ENCODE measurements at regions not wholly inside any gene's neighbourhood (a gene's known extent, or its start where the extent isn't known, plus 50 kb on each side); places are given as distances from the start of the nearest gene placed in this dataset.
A peak's percentile ranks its signal among the peaks of the same experiment; 100 is the strongest.

DNA sequence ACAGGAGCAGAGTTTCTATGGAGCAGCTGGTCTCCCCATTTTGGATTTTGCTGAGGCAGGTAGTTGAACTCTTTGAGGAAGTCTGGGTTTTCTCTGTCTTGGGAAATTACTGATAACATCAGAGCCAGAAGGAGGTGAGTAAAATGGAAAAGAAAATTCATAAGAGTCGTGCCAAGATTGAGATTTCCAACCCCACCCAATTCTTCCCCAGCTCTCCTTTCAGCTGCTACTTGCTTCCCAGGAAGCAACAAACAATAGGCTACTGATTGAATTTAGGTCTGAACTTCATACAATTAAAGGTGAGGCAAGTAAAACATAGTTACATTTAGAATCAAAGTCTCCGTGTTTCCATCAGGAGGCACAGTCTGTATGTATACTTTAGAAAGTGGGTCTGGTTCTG, 54.6 kb upstream of the EOLA2 start:
- DNase-seq = no peak

DNA sequence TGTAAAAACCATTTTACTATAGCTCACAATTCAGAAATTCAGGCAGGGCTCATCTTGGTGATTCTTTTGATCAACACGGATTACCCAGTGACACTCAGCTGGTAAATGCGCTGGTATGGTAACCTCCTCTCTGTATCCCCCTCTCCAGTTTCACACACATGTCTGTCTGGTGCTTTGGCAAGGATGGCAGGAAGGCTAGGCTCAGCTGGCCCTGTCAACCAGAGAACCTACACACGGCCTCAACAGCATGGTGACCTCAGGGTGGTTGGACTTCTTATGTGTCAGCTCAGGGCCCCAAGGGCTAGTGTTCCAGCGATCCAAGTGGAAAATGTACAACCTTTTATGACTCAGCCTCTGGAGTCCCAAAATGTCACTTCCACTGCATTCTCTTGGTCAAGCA, 55.7 kb upstream of the EOLA2 start:
- DNase-seq = no peak

DNA sequence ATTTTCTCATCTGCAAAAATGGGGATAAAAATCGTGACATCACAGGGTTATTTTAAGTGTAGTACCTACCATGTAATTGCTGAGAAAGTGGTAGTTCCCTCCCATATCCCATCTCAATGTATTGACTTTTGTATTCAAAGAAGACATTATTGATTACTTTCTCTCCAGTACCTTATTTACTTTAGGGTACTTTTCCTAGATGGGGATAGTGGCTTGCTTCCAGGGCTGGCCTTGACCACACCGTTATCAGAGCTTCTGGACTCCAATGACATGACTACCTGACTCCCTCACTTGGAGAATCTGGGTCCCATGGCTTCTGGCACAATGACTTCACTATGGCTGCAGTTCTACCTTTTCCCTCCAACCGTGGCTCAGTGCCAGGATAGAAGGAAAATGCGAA, 58.2 kb upstream of the EOLA2 start:
- DNase-seq = no peak

DNA sequence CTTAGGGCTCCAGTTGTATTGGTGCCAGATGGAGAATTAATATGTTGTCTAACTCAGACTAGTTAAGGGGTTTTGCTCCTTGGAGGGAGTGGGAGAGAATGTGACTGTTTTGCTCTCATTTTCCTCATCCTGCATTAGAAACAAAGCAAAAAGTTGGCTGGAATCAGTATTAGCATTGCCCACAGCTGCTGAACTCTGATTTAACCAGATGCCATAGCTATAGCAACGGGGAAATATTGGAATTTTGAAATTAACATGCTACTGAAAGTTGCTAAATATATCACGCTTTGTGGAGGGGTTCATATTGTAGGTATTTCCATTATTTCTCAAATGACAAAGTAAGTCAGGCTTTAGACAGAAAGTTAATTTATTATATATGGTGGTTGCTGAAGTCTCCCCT, 66.7 kb upstream of the EOLA2 start:
- no peak for DNase-seq

DNA sequence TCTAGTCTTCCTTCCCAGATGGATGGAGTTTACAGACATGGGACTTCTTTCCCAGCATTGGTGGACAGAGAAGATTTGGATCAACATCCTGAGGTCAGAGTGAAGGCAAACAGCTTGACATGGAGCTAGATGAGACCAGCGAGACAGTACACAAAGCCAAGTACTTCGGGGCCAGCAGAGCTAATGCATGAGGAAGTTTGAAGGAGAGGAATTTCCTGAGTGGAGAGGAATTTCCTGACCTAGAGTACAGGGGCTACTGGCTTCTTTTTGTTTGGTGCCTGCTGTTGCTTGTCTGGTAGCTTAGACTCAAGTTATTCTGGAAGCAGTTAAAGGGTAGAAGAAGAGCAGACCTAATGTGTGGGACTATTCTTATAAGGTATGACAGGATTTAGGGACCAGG, 69.1 kb upstream of the EOLA2 start:
- DNase-seq = no peak

DNA sequence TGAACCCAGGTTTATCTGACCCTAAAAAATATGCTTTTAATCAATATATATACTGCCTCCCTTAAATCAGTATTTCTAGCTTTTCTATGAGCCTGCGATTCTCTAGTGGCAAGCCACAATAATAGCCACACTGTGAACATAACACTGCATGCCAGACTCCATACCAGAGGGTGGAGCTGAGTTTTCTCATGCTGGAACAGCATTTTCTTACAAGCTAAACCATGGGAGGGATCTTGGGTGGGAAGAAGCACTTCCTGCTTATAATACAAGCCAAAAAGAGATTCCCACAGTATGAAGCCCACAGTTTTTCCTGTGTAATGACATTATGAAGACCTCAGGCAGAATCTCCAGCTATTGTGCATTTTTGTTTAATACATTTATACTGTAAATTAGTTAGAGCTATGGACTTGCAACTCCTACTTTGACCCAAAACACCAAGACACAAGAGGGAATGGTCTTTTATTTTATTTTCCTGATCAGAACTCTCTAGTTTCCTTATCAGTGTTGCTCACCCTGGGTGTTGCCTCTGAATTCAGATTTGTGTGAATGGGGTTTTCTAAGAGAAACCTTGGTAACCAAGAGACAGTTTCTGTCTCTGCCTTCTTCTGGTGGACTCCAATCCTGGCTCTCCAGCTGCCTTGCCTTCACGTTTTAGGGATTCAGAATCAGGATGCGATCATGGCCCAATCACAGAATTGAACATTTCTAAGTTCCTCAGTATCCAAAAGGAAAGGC, 74.5 kb upstream of the EOLA2 start:
- no peak for DNase-seq

DNA sequence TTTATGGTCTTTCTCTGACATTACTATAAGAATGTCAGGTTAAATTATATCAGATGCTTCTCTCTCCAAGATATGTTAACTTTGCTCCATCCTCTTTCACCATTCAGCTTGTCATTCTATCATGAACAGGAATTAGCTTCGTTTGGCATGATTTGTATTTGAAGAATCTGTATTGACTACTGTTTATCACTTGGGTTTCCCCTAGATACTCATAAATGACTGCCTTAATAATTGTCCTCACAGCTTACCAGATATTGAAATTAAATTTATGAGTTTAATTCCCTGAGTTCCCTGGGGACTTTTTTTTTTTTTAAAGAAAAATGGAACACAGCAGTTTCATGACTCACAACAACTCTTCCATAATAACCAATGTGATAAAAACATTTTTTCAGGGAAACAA, 76.2 kb upstream of the EOLA2 start:
- no peak for DNase-seq

DNA sequence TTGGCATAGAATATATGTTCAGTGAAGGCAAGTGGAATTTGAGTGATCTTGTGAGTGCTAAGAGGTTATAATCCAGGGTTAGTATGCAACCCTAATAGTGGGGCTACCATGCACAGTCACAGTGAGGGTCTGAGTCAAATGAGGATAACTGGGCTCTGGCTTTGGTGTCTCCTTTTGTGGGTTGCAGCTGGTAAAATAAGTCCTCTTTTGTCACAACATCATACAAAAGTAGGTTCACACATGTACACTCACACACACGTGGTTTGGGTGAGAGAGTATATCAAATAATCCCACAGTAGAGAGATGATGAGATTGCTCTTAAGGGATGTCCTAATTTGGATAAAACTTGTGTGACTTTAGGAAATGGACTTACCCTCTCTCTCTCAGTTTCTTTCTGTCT, 79.6 kb upstream of the EOLA2 start:
- DNase-seq = no peak

DNA sequence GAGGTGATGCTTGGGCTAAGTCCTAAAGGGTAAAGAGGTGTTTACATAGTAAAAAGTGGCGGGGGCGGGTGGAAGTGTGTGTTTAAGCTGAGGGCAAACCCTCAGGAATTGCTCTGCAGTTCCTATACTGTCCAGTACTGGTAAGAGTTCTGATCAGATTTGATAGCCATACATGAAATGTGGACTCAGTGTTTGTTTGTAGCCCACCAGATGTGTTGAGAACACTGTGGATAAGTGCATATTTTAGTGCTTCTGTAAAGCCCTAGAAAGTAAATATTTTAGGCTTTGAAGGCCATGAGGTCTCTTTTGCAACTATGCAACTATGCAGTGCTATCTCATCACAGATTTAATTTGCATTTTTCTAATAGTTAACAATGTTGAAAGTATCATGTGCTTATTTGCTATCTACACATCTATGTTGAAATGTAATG, 80.7 kb upstream of the EOLA2 start:
- no peak for DNase-seq

DNA sequence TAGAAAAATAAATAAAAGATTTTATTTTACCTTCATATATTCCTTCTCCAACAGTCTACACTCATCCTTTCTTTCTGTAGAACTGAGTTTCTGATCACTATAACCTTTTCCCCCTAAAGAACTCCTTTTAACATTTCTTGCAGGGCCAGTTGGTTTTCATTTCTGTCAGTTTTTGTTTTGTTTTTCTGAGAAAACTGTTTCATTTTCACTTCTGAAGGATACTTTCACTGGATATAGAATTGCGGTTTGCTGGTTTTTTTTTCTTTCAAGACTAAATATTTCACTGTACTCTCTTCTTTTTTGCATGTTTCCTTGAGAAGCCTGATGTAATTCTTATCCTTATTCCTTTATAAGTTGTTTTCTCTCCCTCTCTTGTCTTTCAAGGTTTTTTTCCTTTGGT, 90.4 kb upstream of the EOLA2 start:
- no peak for DNase-seq

DNA sequence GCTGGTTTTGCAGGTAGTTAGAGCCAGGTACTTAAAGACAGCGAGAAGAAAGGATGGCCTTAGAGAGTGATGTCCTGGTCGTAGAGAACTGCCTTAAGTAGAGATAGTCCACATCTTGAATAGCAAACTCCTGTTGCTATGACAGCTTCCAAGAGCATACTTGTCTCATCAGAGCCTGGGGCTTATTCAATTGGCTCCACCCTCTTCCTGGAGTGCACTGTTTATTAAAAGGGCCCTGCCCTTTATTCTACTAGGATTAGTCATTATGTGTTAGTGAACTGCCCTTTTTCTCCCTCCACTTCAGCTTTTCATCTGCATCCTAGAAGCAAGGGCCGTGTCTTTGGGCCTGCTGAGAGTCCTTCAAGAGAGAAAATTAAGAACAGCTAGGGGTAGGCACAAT, 94.5 kb upstream of the EOLA2 start:
- DNase-seq = no peak

DNA sequence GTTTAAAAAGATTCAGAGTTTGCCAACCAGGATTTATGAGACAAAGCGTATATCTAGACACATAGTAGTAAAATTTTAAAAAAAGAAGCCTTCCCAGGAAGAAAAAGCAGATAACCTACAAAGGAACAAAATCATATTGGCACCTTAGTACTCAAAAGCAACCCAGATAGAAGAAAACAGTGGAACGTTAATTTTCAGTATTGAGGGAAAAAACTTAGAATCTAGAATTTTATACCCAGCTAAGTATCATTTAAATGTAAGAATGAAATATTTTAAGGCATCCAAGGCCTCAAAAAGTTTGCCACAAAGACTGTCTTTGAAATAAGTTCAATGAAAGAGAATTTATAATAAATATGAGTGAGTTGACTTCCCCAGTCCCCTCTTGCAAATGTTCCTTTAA, 96.5 kb upstream of the EOLA2 start:
- no peak for DNase-seq

DNA sequence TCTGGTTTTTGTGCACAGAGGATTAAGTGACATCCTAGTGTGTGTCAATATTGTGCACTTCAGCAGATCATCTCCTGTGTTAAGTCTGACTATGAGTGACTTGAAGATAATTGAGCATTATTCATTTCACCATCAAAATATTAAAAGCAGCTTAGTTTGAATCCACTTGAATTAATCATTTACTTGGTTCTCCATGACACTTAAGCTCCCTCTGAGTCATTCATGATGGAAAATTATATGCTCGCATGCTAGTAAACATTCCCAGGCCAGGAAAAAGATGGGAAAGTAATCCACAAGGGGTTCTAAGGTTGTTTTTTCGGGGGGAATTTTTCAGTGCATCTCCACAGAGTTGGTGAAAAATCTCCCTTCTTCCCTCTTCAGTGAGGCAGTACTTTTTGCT, 97.2 kb upstream of the EOLA2 start:
- DNase-seq = no peak

DNA sequence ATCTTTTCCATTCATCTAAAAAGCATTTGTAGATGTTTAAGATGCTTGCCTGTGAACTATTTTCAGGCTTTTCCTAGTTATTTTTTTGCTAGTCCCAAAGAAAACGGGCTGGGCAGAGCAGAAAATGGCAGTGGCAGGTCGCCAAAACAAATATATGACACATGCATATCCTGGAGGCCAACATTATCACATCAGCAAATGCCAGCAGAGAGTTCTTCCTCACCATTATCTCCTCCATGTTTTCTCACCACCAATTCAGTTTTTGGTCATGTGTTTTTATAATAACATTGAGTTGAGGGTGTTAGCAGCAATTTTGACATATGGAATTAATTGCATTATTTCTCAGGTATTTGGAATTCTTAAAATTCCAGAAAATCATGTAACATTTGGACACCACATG, 97.9 kb upstream of the EOLA2 start:
- DNase-seq = no peak

DNA sequence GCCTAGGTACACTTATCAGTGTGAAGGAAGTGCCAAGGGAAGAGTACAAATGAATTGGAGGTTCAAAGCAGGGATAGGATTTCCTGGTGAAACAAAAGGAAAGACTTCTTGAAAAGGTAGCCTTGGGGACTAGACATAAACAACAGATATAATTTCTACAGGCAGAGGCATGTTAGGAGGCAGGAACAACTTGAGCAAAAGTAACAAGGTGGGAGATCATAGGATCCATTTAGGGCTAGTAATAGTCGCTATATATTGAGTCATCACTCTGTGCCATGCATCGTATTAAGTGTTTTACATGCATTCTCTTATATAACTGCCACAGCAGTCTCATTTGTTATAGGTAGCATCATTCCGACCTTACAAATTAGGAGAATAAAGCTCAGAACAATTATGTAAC, 98.3 kb upstream of the EOLA2 start:
- no peak for DNase-seq

DNA sequence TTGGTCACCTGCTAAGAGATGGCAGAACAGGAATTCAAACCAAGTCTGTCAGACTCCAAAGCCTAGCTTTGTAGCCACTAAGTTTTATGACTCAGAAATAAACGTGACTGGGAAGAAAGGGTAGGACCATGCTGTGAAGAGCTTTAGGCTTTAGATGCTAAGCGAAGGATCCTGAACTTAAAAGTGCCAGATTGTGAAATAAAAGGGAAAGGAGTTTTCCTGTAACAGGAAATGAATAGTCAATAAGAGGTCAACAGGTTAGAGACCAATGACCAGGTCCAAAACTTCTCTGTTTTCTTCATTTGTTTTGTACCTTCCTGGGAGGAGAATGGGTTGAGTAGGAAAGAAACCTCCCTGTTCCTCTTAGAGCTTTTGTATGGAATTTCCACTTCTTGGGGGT, 98.8 kb upstream of the EOLA2 start:
- DNase-seq = no peak

DNA sequence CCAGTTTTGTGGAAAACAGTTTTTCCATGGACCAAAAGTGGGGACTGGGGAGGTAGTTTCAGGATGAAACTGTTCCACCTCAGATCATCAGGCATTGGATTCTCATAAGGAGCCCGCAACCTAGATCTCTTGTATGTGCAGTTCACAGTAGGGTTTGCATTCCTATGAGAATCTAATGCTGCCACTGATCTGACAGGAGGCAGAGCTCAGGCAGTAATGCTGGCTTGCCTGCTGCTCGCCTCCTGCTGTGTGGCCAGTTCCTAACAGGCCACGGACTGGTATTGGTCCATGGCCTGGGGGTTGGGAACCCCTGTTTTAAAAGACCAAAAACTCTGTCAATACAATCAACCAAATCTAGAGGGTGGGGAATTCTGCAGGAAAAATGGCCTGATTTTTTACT, 100.0 kb upstream of the EOLA2 start:
- no peak for DNase-seq

DNA sequence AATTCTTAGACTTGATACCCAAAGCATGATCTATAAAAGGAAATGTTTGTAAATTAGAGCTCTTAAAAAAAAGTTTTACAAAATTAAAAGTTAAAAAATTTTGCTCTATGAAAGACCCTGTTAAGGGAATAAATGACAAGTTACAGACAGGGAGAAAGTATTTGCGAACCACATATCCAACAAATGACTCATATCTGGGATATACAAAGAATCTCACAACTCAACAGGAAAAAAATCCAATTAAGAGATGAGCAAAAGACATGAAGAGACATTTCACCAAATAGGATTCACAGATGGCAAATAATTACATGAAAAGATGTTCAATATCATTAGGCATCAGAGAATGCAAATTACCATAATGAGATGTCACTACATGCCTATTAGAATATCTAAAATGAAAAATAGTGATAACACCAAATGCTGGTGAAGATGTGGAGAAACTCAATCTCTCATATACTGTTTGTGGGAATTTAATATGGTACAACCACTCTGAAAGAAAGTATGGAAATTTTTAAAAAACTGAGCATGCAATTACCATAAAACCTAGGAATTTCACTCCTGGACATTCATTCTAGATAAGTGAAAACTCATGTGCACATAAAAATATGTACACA, 100.8 kb upstream of the EOLA2 start:
- no peak for DNase-seq

DNA sequence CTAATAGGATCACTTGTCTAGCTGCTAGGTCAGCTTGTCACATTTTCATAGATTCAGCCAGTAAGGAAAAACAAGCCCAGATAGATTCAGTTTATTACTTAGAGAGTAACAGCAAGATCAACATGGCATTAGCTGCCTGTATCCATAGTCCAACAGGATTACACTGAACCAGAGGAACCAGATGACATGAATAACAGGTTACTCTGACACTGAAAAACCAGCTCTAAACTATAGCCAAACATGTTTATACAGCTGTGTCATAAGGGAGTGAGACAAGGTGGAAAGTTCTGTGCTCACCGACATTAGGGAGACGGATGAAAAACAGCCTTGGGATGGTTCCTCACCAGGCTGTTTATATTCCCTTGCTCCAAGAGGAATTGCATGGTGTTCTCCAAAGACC, 102.9 kb upstream of the EOLA2 start:
- DNase-seq = no peak

DNA sequence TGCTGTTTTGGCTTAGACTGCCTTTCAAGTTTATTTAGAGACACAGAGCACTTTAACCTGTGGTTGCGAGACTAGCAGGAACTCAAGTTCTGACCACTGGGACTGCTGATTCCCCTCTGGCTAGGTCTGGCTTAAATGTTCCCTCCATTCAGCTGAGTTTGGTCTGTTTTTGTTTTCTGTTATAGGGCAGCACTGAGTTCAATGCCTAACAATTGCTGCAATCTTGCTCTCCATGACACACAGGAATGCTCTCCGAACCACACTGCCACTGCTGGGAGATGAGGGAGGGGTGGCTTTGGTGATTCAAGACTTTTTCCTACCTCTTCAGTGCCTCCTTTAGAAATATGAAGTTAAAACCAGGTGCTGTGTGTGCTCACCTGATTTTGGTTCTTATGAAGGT, 106.3 kb upstream of the EOLA2 start:
- DNase-seq = no peak

DNA sequence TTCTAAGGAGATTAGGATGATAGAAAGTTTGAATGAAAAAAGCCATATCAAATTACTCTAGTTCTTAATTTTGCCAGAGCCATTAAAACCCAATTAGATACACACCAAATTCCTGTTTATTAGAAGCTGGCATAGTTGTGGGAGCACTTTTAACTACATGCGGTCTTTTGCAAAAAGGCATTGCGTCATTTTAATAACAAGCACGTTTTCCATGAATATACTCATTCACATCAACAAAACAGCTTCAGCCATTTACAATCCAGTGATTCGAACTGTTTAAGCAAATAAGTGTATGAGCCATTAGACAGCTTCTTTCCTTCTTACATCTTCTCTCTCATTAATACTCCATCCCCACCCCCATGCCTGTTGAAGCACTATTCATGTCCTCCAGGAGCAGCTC, 109.5 kb upstream of the EOLA2 start:
- DNase-seq = no peak

DNA sequence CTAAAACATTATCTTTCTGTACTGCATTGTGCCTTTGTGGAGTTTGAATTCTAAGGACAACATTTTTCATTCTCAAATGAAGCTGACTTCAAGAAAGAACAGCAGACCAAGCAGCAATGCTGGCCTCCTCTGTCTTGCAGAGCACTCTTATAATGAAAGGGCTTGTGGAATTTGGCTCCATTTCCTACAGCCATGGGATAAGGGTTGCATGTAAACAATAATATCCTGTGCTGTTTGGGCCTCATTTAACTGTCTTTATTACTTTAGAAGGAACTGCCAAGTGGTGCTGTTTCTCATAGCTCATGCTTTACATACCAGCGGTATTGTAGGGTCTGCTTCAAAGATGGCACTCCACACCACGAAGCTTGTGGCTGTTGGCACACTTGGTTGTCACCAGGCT, 111.4 kb upstream of the EOLA2 start:
- DNase-seq = peak; percentile 22

DNA sequence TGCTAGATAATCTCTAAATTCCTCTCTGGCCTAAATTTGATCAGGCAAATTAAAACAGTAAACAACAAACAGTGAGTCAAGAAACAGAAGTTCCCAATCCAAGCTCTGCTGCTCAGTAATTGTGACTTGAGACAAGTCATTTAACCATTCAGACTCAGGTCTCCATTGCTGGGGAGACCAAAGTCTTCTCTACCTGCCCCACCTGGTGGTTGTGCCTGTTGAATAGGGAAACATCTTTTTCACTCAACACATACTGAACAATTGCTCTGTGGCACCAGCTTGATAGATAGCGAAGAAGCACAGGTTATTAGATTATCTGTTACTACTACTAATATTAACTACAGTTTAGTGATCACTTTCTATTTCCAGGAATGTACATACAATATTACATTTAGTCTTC, 112.1 kb upstream of the EOLA2 start:
- no peak for DNase-seq

DNA sequence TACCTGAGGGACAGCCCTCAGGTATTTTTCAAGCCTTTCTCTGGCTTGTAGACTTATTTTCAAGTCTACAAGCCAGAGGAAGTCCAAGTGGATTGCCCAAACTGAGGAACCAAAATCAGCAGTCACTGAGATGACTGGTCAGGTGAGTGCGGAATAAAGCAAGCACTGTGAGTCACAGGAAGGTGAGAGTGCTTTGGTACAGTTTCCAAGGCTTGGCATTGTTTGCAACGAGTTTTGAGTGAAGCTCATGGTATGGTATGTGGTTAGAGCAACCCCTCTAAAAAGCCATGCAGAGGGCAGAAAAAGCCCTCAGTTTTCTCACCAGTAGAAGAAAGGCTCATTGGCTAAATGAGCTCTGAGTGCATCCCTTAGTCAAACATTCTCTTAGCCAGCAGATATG, 112.8 kb upstream of the EOLA2 start:
- no peak for DNase-seq

DNA sequence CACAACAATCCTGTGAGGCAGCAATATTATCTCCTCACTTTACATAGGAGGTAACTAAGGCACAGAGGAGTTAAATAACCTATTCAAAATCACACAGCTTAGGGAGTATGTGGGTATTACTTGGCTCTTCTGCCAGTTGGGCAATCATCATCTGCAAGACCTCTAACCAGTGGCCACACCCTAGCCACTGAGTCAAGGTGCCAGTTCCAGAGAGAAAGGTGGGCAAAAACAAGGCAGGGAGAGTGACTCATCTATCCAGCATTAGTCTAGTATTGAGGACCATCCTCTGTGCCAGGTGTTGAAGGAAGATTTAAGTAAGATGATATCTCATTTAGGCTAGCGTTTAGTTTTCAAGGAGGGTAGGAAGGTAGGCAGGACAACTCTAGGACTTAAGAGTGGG, 113.9 kb upstream of the EOLA2 start:
- DNase-seq = no peak
